Neuronal stem cell (in vitro differentiated cells): ENCODE measurements at regions not wholly inside any gene's neighbourhood (a gene's known extent, or its start where the extent isn't known, plus 50 kb on each side); places are given as distances from the start of the nearest gene placed in this dataset.
A peak's percentile ranks its signal among the peaks of the same experiment; 100 is the strongest.
"Not testable (repeated sequence)": the region's sequence is repeated elsewhere in the genome, so short reads cannot be mapped to it uniquely, and the experiment has no call there.

Source experiments
- DNase-seq: peaks from one replicate; pipeline ENCODE4 v3.0.0-alpha.2; 2013; ENCODE audit warnings: low spot score
- H2AFZ ChIP-seq: one replicate; pipeline ENCODE4 v1.6.1; 2013; ENCODE audit warnings: mild to moderate bottlenecking, low read length, inconsistent platforms
- H2AK5ac ChIP-seq: 2 replicates; pipeline ENCODE4 v1.6.1; 2013; ENCODE audit warnings: low read depth, mild to moderate bottlenecking, inconsistent platforms, low read length, moderate library complexity, mixed read lengths
- H2BK120ac ChIP-seq: 2 replicates; pipeline ENCODE4 v1.6.1; 2013; ENCODE audit warnings: low read depth, mild to moderate bottlenecking, inconsistent platforms, low read length, moderate library complexity, mixed read lengths
- H2BK12ac ChIP-seq: one replicate; pipeline ENCODE4 v1.6.1; 2013; ENCODE audit warnings: low read length, inconsistent platforms
- H2BK15ac ChIP-seq: 2 replicates; pipeline ENCODE4 v1.6.1; 2013; ENCODE audit warnings: mild to moderate bottlenecking, low read length, inconsistent platforms, mixed read lengths
- H2BK5ac ChIP-seq: one replicate; pipeline ENCODE4 v1.6.1; 2013; ENCODE audit warnings: inconsistent platforms, mild to moderate bottlenecking, low read length, moderate library complexity
- H3K14ac ChIP-seq: one replicate; pipeline ENCODE4 v1.6.1; 2013; ENCODE audit warnings: low read length, inconsistent platforms
- H3K18ac ChIP-seq: 2 replicates; pipeline ENCODE4 v1.6.1; 2013; ENCODE audit warnings: low read length, inconsistent platforms
- H3K23ac ChIP-seq: 2 replicates; pipeline ENCODE4 v1.6.1; 2013; ENCODE audit warnings: low read depth, mild to moderate bottlenecking, mixed read lengths, low read length, inconsistent platforms; ENCODE audit not compliant: poor library complexity
- H3K27ac ChIP-seq: replicated peaks from 3 replicates; pipeline ENCODE4 v1.5.1; 2013; ENCODE audit warnings: low read length, inconsistent platforms
- H3K27me3 ChIP-seq, 3 experiments: 2 replicates each; pipeline ENCODE4 v1.6.1; 2013; ENCODE audit warnings: low read length in 3 of 3, mild to moderate bottlenecking in 2 of 3, inconsistent platforms in 1 of 3, low read depth in 1 of 3, mixed read lengths in 1 of 3, moderate library complexity in 1 of 3; ENCODE audit not compliant: control insufficient read depth in 3 of 3, insufficient read depth in 3 of 3
- H3K36me3 ChIP-seq, 2 donors: replicated peaks in 1 of 2; 2 replicates each; pipeline ENCODE4 v1.6.1; 2013; ENCODE audit warnings: low read length in 2 of 2; ENCODE audit not compliant: control insufficient read depth in 2 of 2, insufficient read depth in 2 of 2
- H3K4ac ChIP-seq: 2 replicates; pipeline ENCODE4 v1.6.1; 2013; ENCODE audit warnings: inconsistent platforms, mild to moderate bottlenecking, low read length, moderate library complexity
- H3K4me1 ChIP-seq, 2 donors: 1 replicate in 1 of 2; 2 replicates in 1 of 2; pipeline ENCODE4 v1.6.1; 2013; ENCODE audit warnings: low read length in 2 of 2, low read depth in 1 of 2; ENCODE audit not compliant: control insufficient read depth in 2 of 2, insufficient read depth in 1 of 2
- H3K4me2 ChIP-seq: one replicate; pipeline ENCODE4 v1.6.1; 2013; ENCODE audit warnings: mild to moderate bottlenecking, low read length, inconsistent platforms; ENCODE audit not compliant: insufficient read depth, poor library complexity, severe bottlenecking
- H3K4me3 ChIP-seq, 2 donors: 2 replicates each; pipeline ENCODE4 v1.5.1; 2013; ENCODE audit warnings: low read length in 2 of 2, mild to moderate bottlenecking in 2 of 2, inconsistent platforms in 1 of 2, moderate library complexity in 1 of 2
- H3K79me1 ChIP-seq: one replicate; pipeline ENCODE4 v1.6.1; 2013; ENCODE audit warnings: low read depth, mild to moderate bottlenecking, inconsistent platforms, low read length, moderate library complexity
- H3K9ac ChIP-seq: one replicate; pipeline ENCODE4 v1.6.1; 2013; ENCODE audit warnings: mild to moderate bottlenecking, low read depth, low read length, inconsistent platforms; ENCODE audit not compliant: poor library complexity
- H3K9me3 ChIP-seq, 2 donors: replicated peaks in 1 of 2; 2 replicates each; pipeline versions ENCODE3 to v1.6.1; 2013; ENCODE audit warnings: low read length in 2 of 2, mild to moderate bottlenecking in 2 of 2, inconsistent platforms in 1 of 2, low read depth in 1 of 2, mixed read lengths in 1 of 2, moderate library complexity in 1 of 2; ENCODE audit not compliant: control insufficient read depth in 2 of 2, insufficient read depth in 1 of 2
- H4K8ac ChIP-seq: one replicate; pipeline ENCODE4 v1.6.1; 2013; ENCODE audit warnings: low read depth, mild to moderate bottlenecking, inconsistent platforms, low read length, moderate library complexity
- H4K91ac ChIP-seq: one replicate; pipeline ENCODE4 v1.6.1; 2013; ENCODE audit warnings: low read length, low read depth, mild to moderate bottlenecking, inconsistent platforms; ENCODE audit not compliant: poor library complexity
- WGBS, 2 donors: extraction: QIAGEN DNeasy Blood & Tissue Kit; methylation state at CpG; one replicate each; pipeline ENCODE4 v1.1.7; 2013; ENCODE audit warnings: missing lambda C conversion rate in 2 of 2, mixed read lengths in 1 of 2; ENCODE audit not compliant: insufficient read length in 2 of 2, insufficient replicate concordance in 1 of 2; ENCODE audit errors: extremely low coverage in 2 of 2; 5-methylcytosine and 5-hydroxymethylcytosine counted together

GRCh38 chr14:105857220-105857825 lies 330.9 kb downstream of the TMEM121 start:
- H2AK5ac ChIP-seq: no peak overlapping the region
- no peak overlapping the region for H2BK15ac ChIP-seq
- no peak overlapping the region for H3K9ac ChIP-seq
- H4K8ac ChIP-seq: no peak overlapping the region
- H3K4me3 ChIP-seq: no peak overlapping the region
- WGBS, 2 donors: no CpG with 5 or more reads among the region's 1 CpG
- no peak overlapping the region for H2BK120ac ChIP-seq
- H3K36me3 ChIP-seq: no peaks in the 10 kb centered on the region
- peaks cover 0 to 72% of the 10 kb centered on the region in 2 donors for H3K9me3 ChIP-seq
- no peak overlapping the region for H3K27ac ChIP-seq
- H3K4me2 ChIP-seq: no peak overlapping the region
- H3K14ac ChIP-seq: no peak overlapping the region
- H2AFZ ChIP-seq: no peak overlapping the region
- H2BK12ac ChIP-seq: no peak overlapping the region
- no peak overlapping the region for H3K23ac ChIP-seq
- no peak for DNase-seq
- no peak overlapping the region for H3K4ac ChIP-seq
- no peak overlapping the region for H4K91ac ChIP-seq
- no peak overlapping the region for H2BK5ac ChIP-seq
- no peaks in the 10 kb centered on the region for H3K4me1 ChIP-seq
- peaks cover 2% of the 10 kb centered on the region for H3K79me1 ChIP-seq
- H3K27me3 ChIP-seq: peaks cover 0 to 19% (median 0%) of the 10 kb centered on the region in 3 experiments
- H3K18ac ChIP-seq: no peak overlapping the region

- no peak for DNase-seq
- Histone ChIP-seq H3K4ac (no peak overlapping the region), H3K14ac (no peak overlapping the region), H3K18ac (no peak overlapping the region), H2AFZ (no peak overlapping the region), H2BK15ac (no peak overlapping the region), H3K4me1 (no peaks in the 10 kb centered on the region), H2BK5ac (no peak overlapping the region), H3K4me2 (no peak overlapping the region), H3K9me3 (peaks cover 0 to 73% of the 10 kb centered on the region in 2 donors), H2BK12ac (no peak overlapping the region), H3K36me3 (no peaks in the 10 kb centered on the region), H2BK120ac (no peak overlapping the region), H3K4me3 (peak overlapping the region in 1 of 2 donors; percentile 48), H3K23ac (no peak overlapping the region), H4K8ac (no peak overlapping the region), H3K9ac (no peak overlapping the region), H3K79me1 (peaks cover 2% of the 10 kb centered on the region), H2AK5ac (no peak overlapping the region), H3K27ac (no peak overlapping the region), H4K91ac (no peak overlapping the region), H3K27me3 (peaks cover 0 to 18% (median 0%) of the 10 kb centered on the region in 3 experiments)
- no CpG with 5 or more reads among the region's 9 CpGs for WGBS, 2 donors
Measured at GRCh38 chr14:105857826-105858675, 331.7 kb downstream of the TMEM121 start.

GRCh38 chr14:105858676-105859025 lies 332.3 kb downstream of the TMEM121 start:
- Histone ChIP-seq H2BK15ac (no peak overlapping the region), H2AFZ (no peak overlapping the region), H2AK5ac (no peak overlapping the region), H3K4me2 (no peak overlapping the region), H3K36me3 (no peaks in the 10 kb centered on the region), H3K18ac (no peak overlapping the region), H3K27me3 (peaks cover 0 to 19% (median 0%) of the 10 kb centered on the region in 3 experiments), H2BK5ac (no peak overlapping the region), H3K27ac (no peak overlapping the region), H3K4ac (no peak overlapping the region), H2BK12ac (no peak overlapping the region), H3K4me1 (no peaks in the 10 kb centered on the region), H3K79me1 (peaks cover 2% of the 10 kb centered on the region), H3K4me3 (peak overlapping the region in 1 of 2 donors; percentile 48), H3K14ac (no peak overlapping the region), H4K91ac (no peak overlapping the region), H2BK120ac (no peak overlapping the region), H3K9ac (no peak overlapping the region), H3K23ac (no peak overlapping the region), H3K9me3 (peaks cover 0 to 72% of the 10 kb centered on the region in 2 donors), H4K8ac (no peak overlapping the region)
- no CpG with 5 or more reads among the region's 4 CpGs for WGBS, 2 donors
- DNase-seq: no peak

GRCh38 chr14:105859073-105859716 lies 332.8 kb downstream of the TMEM121 start:
- Histone ChIP-seq H3K27me3 (peaks cover 0 to 16% (median 0%) of the 10 kb centered on the region in 3 experiments), H2BK12ac (peak overlapping the region; percentile 84), H3K9me3 (peaks cover 0 to 72% of the 10 kb centered on the region in 2 donors)
- not testable (repeated sequence) for H3K23ac ChIP-seq, DNase-seq, H3K4ac ChIP-seq, H2AK5ac ChIP-seq, H4K8ac ChIP-seq, H4K91ac ChIP-seq, H2BK15ac ChIP-seq, H3K4me2 ChIP-seq, H3K36me3 ChIP-seq, H2BK5ac ChIP-seq, H2BK120ac ChIP-seq, H3K4me1 ChIP-seq, H3K27ac ChIP-seq, H3K14ac ChIP-seq, H3K4me3 ChIP-seq, H2AFZ ChIP-seq, H3K9ac ChIP-seq, H3K18ac ChIP-seq, H3K79me1 ChIP-seq
- WGBS, 2 donors: no CpG with 5 or more reads among the region's 16 CpGs
